Neural cell (in vitro differentiated cells): ENCODE measurements at regions not wholly inside any gene's neighbourhood (a gene's known extent, or its start where the extent isn't known, plus 50 kb on each side); places are given as distances from the start of the nearest gene placed in this dataset.

Experiments used
- H2AFZ ChIP-seq: fragments of 200-600, 300-800 bp; sonication (generic), shearing (Covaris generic); 2 replicates; pipeline ENCODE4 v1.6.0; 2014; ENCODE audit warnings: low read depth, mild to moderate bottlenecking, antibody characterized with exemption, low read length, moderate library complexity
- H3F3A ChIP-seq: fragments of 200-600 bp; shearing (Covaris generic); 2 replicates; pipeline ENCODE4 v1.6.1; 2016; ENCODE audit warnings: mild to moderate bottlenecking, moderate library complexity, mixed read lengths, antibody characterized with exemption, low read length; ENCODE audit not compliant: insufficient read depth, poor library complexity, severe bottlenecking
- H3K27ac ChIP-seq: fragments of 200-600, 300-800 bp; sonication (generic), shearing (Covaris generic); 2 replicates; pipeline ENCODE4 v1.5.1; 2014; ENCODE audit warnings: mild to moderate bottlenecking, low read length, moderate library complexity
- H3K27me3 ChIP-seq: fragments of 300-800, 200-600 bp; sonication (generic), shearing (Covaris generic); 2 replicates; pipeline ENCODE4 v1.6.0; 2014; ENCODE audit warnings: mild to moderate bottlenecking, low read depth, low read length, moderate library complexity; ENCODE audit not compliant: insufficient read depth
- H3K36me3 ChIP-seq: fragments of 300-800, 200-600 bp; sonication (generic), shearing (Covaris generic); 2 replicates; pipeline ENCODE4 v1.5.1; 2014; ENCODE audit warnings: mild to moderate bottlenecking, antibody characterized with exemption, low read length, moderate library complexity; ENCODE audit not compliant: insufficient read depth
- H3K4me2 ChIP-seq: fragments of 300-800, 200-600 bp; sonication (generic), shearing (Covaris generic); 2 replicates; pipeline ENCODE4 v1.6.0; 2014; ENCODE audit warnings: mild to moderate bottlenecking, low read length
- H3K4me3 ChIP-seq: fragments of 300-800, 200-600 bp; sonication (generic), shearing (Covaris generic); 2 replicates; pipeline ENCODE4 v1.5.1; 2014; ENCODE audit warnings: mild to moderate bottlenecking, low read length, moderate library complexity
- H3K79me2 ChIP-seq: fragments of 200-600 bp; shearing (Covaris generic); replicated peaks from 2 replicates; pipeline ENCODE4 v1.6.0; 2014; ENCODE audit warnings: mild to moderate bottlenecking, low read length, moderate library complexity; ENCODE audit not compliant: insufficient read depth
- H3K9ac ChIP-seq: fragments of 300-800, 200-600 bp; sonication (generic), shearing (Covaris generic); 2 replicates; pipeline ENCODE4 v1.6.1; 2016; ENCODE audit warnings: mild to moderate bottlenecking, low read length, mixed read lengths
- H3K9me2 ChIP-seq: fragments of 200-600 bp; shearing (Covaris generic); 2 replicates; pipeline ENCODE4 v1.6.1; 2016; ENCODE audit warnings: mild to moderate bottlenecking, low read length, mixed read lengths; ENCODE audit not compliant: insufficient read depth
- H3K9me3 ChIP-seq: fragments of 200-600, 300-800 bp; sonication (generic), shearing (Covaris generic); 2 replicates; pipeline ENCODE4 v1.6.1; 2016; ENCODE audit warnings: mild to moderate bottlenecking, mixed run types, low read length, moderate library complexity, mixed read lengths
- H4K20me1 ChIP-seq: fragments of 200-600 bp; shearing (Covaris generic); 2 replicates; pipeline ENCODE4 v1.6.1; 2016; ENCODE audit warnings: mild to moderate bottlenecking, mixed run types; ENCODE audit not compliant: insufficient read depth
- CTCF ChIP-seq: fragments of 450-650 bp; IDR thresholded peaks from 2 replicates; pipeline ENCODE4 v1.5.1; 2014; ENCODE audit warnings: antibody characterized with exemption, mild to moderate bottlenecking, moderate library complexity; ENCODE audit not compliant: poor library complexity, severe bottlenecking
- EP300 ChIP-seq: fragments of 450-650 bp; conservative IDR thresholded peaks from 2 replicates; pipeline ENCODE4 v1.6.1; 2014; ENCODE audit warnings: antibody characterized with exemption, mild to moderate bottlenecking, moderate library complexity; ENCODE audit not compliant: poor library complexity, severe bottlenecking
- EZH2 ChIP-seq: fragments of 200-600, 300-800 bp; shearing (Covaris generic), sonication (generic); IDR thresholded peaks from 2 replicates; pipeline ENCODE4 v1.6.1; 2014; ENCODE audit warnings: antibody characterized with exemption, low read length, borderline replicate concordance, mild to moderate bottlenecking; ENCODE audit not compliant: insufficient read depth, poor library complexity, severe bottlenecking
- MXI1 ChIP-seq: fragments of 450-650 bp; conservative IDR thresholded peaks from 2 replicates; pipeline ENCODE4 v1.6.1; 2014; ENCODE audit warnings: antibody characterized with exemption, mild to moderate bottlenecking; ENCODE audit not compliant: poor library complexity, severe bottlenecking
- POLR2AphosphoS5 ChIP-seq: IDR thresholded peaks from 2 replicates; pipeline ENCODE4 v1.6.1; 2012
- RAD21 ChIP-seq: fragments of 450-650 bp; conservative IDR thresholded peaks from 2 replicates; pipeline ENCODE4 v1.6.1; 2014; ENCODE audit warnings: antibody characterized with exemption, mild to moderate bottlenecking, moderate library complexity
- REST ChIP-seq: IDR thresholded peaks from 2 replicates; pipeline ENCODE4 v1.6.1; 2012; ENCODE audit warnings: borderline replicate concordance
- SMC3 ChIP-seq: fragments of 450-650 bp; conservative IDR thresholded peaks from 2 replicates; pipeline ENCODE4 v1.6.1; 2014; ENCODE audit warnings: antibody characterized with exemption, mild to moderate bottlenecking, moderate library complexity; ENCODE audit not compliant: poor library complexity
- TAF1 ChIP-seq: IDR thresholded peaks from 2 replicates; pipeline ENCODE4 v1.6.1; 2012; ENCODE audit warnings: low read depth

DNA sequence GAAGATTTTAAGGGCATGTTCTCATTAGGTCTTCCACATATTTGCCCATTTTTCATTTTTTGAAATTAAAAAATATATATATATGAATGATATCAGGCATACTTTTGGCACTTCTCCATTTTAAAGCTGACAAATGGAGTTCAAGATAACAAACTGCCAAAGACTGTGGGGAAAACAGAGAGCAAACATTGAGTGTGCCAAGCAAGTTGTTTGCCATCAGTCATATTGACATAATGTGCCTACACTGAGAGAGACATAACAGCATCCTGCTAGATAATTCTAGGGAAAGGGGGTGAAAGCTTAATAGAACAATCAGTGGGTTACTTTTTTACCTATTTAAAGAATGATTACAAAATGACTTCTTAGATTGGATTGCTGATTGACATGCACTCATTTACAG lies 529.4 kb upstream of the CXADR start:
- no peak overlapping the region for H3K27ac ChIP-seq
- TF ChIP-seq MXI1 = no peak
- no peak for TF ChIP-seq REST
- no peak for TF ChIP-seq POLR2AphosphoS5
- no peak for TF ChIP-seq CTCF
- TF ChIP-seq SMC3 = no peak
- no peak for TF ChIP-seq RAD21
- TF ChIP-seq EZH2 = no peak
- TF ChIP-seq EP300 = no peak
- no peak for TF ChIP-seq TAF1

DNA sequence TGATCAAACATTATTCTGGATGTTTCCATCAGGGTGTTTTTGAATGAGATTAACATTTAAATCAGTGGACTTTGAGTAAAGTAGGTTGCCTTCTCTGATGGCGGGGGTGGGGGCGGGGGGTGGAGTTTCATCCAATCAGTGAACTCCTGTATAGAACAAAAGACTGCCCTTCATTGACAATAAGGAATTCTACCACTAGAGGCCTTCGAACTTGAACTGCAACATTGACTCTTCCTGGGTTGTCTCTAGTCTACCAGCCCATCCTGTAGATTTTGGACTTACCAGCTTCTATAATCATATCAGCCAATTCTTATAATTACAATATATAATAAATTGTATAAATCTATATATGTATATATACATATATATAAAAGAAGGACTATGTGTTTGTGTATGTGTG lies 520.4 kb upstream of the CXADR start:
- H3F3A ChIP-seq = no peaks in the 10 kb centered on the region
- H3K9me2 ChIP-seq = no peaks in the 10 kb centered on the region
- no peaks in the 10 kb centered on the region for H4K20me1 ChIP-seq
- H3K36me3 ChIP-seq = no peaks in the 10 kb centered on the region
- no peak for TF ChIP-seq EP300
- no peak for TF ChIP-seq RAD21
- TF ChIP-seq EZH2 = no peak
- no peak overlapping the region for H3K27ac ChIP-seq
- no peaks in the 10 kb centered on the region for H3K27me3 ChIP-seq
- no peaks in the 10 kb centered on the region for H3K79me2 ChIP-seq
- H3K4me3 ChIP-seq = no peak overlapping the region
- H3K9ac ChIP-seq = no peak overlapping the region
- no peak overlapping the region for H2AFZ ChIP-seq
- no peak overlapping the region for H3K4me2 ChIP-seq
- H3K9me3 ChIP-seq = no peaks in the 10 kb centered on the region

More for the DNA sequence above, 529.4 kb upstream of the CXADR start:
- H3K9me2 ChIP-seq = no peaks in the 10 kb centered on the region
- H3K9ac ChIP-seq = no peak overlapping the region
- no peak overlapping the region for H3K4me2 ChIP-seq
- H3K4me3 ChIP-seq = no peak overlapping the region
- no peak overlapping the region for H2AFZ ChIP-seq
- no peaks in the 10 kb centered on the region for H3K27me3 ChIP-seq
- H3F3A ChIP-seq = no peaks in the 10 kb centered on the region
- H3K79me2 ChIP-seq = no peaks in the 10 kb centered on the region
- no peaks in the 10 kb centered on the region for H3K36me3 ChIP-seq
- H3K9me3 ChIP-seq = no peaks in the 10 kb centered on the region
- no peaks in the 10 kb centered on the region for H4K20me1 ChIP-seq

GRCh38 chr21:16993416-16994038 lies 519.3 kb upstream of the CXADR start:
- Histone ChIP-seq H3K27me3 (no peaks in the 10 kb centered on the region), H2AFZ (no peak overlapping the region), H3K4me2 (no peak overlapping the region), H3K36me3 (no peaks in the 10 kb centered on the region), H3K27ac (no peak overlapping the region), H3F3A (no peaks in the 10 kb centered on the region), H3K4me3 (no peak overlapping the region), H3K9ac (no peak overlapping the region), H4K20me1 (no peaks in the 10 kb centered on the region), H3K9me2 (no peaks in the 10 kb centered on the region), H3K9me3 (no peaks in the 10 kb centered on the region), H3K79me2 (no peaks in the 10 kb centered on the region)
- no peak for TF ChIP-seq EP300
- TF ChIP-seq SMC3 = no peak
- no peak for TF ChIP-seq TAF1
- no peak for TF ChIP-seq POLR2AphosphoS5
- no peak for TF ChIP-seq EZH2
- TF ChIP-seq REST = no peak
- TF ChIP-seq MXI1 = no peak
- no peak for TF ChIP-seq CTCF
- TF ChIP-seq RAD21 = no peak
